ENCODE measurements at regions not wholly inside any gene's neighbourhood (a gene's known extent, or its start where the extent isn't known, plus 50 kb on each side); places are given as distances from the start of the nearest gene placed in this dataset.

- H3K36me3 ChIP-seq (ENCODE audit: control insufficient read depth in 1 of 2, insufficient read depth in 2 of 2, low read length in 2 of 2), result no peaks in the 10 kb centered on the region
- no peak overlapping the region for H3K4me3 ChIP-seq (ENCODE audit: low read depth in 1 of 2, low read length in 2 of 2)
- H3K27ac ChIP-seq (ENCODE audit: low read depth, low read length), result no peak overlapping the region
Measured at GRCh38 chr12:90170740-90171139, 462.1 kb upstream of the ATP2B1 start.

GRCh38 chr12:90167518-90168208 is 459.0 kb upstream of the ATP2B1 start:
- no peaks in the 10 kb centered on the region for H3K27me3 ChIP-seq (ENCODE audit: control insufficient read depth in 1 of 2, insufficient read depth in 2 of 2, low read length in 2 of 2)
- no peaks in the 10 kb centered on the region for H3K36me3 ChIP-seq (ENCODE audit: control insufficient read depth in 1 of 2, insufficient read depth in 2 of 2, low read length in 2 of 2)
- no peak overlapping the region for H3K9ac ChIP-seq (ENCODE audit: low read depth in 1 of 2, low read length in 2 of 2)
- no peaks in the 10 kb centered on the region for H3K4me1 ChIP-seq (ENCODE audit: control insufficient read depth in 1 of 2, insufficient read depth in 2 of 2, low read length in 2 of 2)
- no peaks in the 10 kb centered on the region for H3K9me3 ChIP-seq (ENCODE audit: control insufficient read depth in 1 of 2, low read length in 2 of 2)
- H3K27ac ChIP-seq (ENCODE audit: low read depth, low read length), result no peak overlapping the region
- H3K4me3 ChIP-seq (ENCODE audit: low read depth in 1 of 2, low read length in 2 of 2), result no peak overlapping the region

More at GRCh38 chr12:90170740-90171139, 462.1 kb upstream of the ATP2B1 start:
- Histone ChIP-seq H3K9ac (ENCODE audit: low read depth in 1 of 2, low read length in 2 of 2) (no peak overlapping the region), H3K4me1 (ENCODE audit: control insufficient read depth in 1 of 2, insufficient read depth in 2 of 2, low read length in 2 of 2) (no peaks in the 10 kb centered on the region), H3K9me3 (ENCODE audit: control insufficient read depth in 1 of 2, low read length in 2 of 2) (no peaks in the 10 kb centered on the region), H3K27me3 (ENCODE audit: control insufficient read depth in 1 of 2, insufficient read depth in 2 of 2, low read length in 2 of 2) (no peaks in the 10 kb centered on the region)

- H3K9ac ChIP-seq (ENCODE audit: low read depth in 1 of 2, low read length in 2 of 2), result no peak overlapping the region
- no peaks in the 10 kb centered on the region for H3K9me3 ChIP-seq (ENCODE audit: control insufficient read depth in 1 of 2, low read length in 2 of 2)
- H3K27ac ChIP-seq (ENCODE audit: low read depth, low read length), result no peak overlapping the region
- no peaks in the 10 kb centered on the region for H3K36me3 ChIP-seq (ENCODE audit: control insufficient read depth in 1 of 2, insufficient read depth in 2 of 2, low read length in 2 of 2)
- no peaks in the 10 kb centered on the region for H3K4me1 ChIP-seq (ENCODE audit: control insufficient read depth in 1 of 2, insufficient read depth in 2 of 2, low read length in 2 of 2)
- no peak overlapping the region for H3K4me3 ChIP-seq (ENCODE audit: low read depth in 1 of 2, low read length in 2 of 2)
- no peaks in the 10 kb centered on the region for H3K27me3 ChIP-seq (ENCODE audit: control insufficient read depth in 1 of 2, insufficient read depth in 2 of 2, low read length in 2 of 2)
Measured at GRCh38 chr12:90166671-90167070, 458.0 kb upstream of the ATP2B1 start.

GRCh38 chr12:90166012-90166411 is 457.4 kb upstream of the ATP2B1 start:
- Histone ChIP-seq H3K9ac (ENCODE audit: low read depth in 1 of 2, low read length in 2 of 2) (no peak overlapping the region), H3K27ac (ENCODE audit: low read depth, low read length) (no peak overlapping the region), H3K9me3 (ENCODE audit: control insufficient read depth in 1 of 2, low read length in 2 of 2) (no peaks in the 10 kb centered on the region), H3K36me3 (ENCODE audit: control insufficient read depth in 1 of 2, insufficient read depth in 2 of 2, low read length in 2 of 2) (no peaks in the 10 kb centered on the region), H3K27me3 (ENCODE audit: control insufficient read depth in 1 of 2, insufficient read depth in 2 of 2, low read length in 2 of 2) (no peaks in the 10 kb centered on the region), H3K4me1 (ENCODE audit: control insufficient read depth in 1 of 2, insufficient read depth in 2 of 2, low read length in 2 of 2) (no peaks in the 10 kb centered on the region), H3K4me3 (ENCODE audit: low read depth in 1 of 2, low read length in 2 of 2) (no peak overlapping the region)

GRCh38 chr12:90163975-90164374 is 455.3 kb upstream of the ATP2B1 start:
- H3K4me3 ChIP-seq (ENCODE audit: low read depth in 1 of 2, low read length in 2 of 2), result no peak overlapping the region
- no peaks in the 10 kb centered on the region for H3K27me3 ChIP-seq (ENCODE audit: control insufficient read depth in 1 of 2, insufficient read depth in 2 of 2, low read length in 2 of 2)
- H3K36me3 ChIP-seq (ENCODE audit: control insufficient read depth in 1 of 2, insufficient read depth in 2 of 2, low read length in 2 of 2), result no peaks in the 10 kb centered on the region
- no peaks in the 10 kb centered on the region for H3K4me1 ChIP-seq (ENCODE audit: control insufficient read depth in 1 of 2, insufficient read depth in 2 of 2, low read length in 2 of 2)
- no peaks in the 10 kb centered on the region for H3K9me3 ChIP-seq (ENCODE audit: control insufficient read depth in 1 of 2, low read length in 2 of 2)
- no peak overlapping the region for H3K9ac ChIP-seq (ENCODE audit: low read depth in 1 of 2, low read length in 2 of 2)
- H3K27ac ChIP-seq (ENCODE audit: low read depth, low read length), result no peak overlapping the region

GRCh38 chr12:90153827-90154226 is 445.2 kb upstream of the ATP2B1 start:
- no peak overlapping the region for H3K4me3 ChIP-seq (ENCODE audit: low read depth in 1 of 2, low read length in 2 of 2)
- H3K4me1 ChIP-seq (ENCODE audit: control insufficient read depth in 1 of 2, insufficient read depth in 2 of 2, low read length in 2 of 2), result peaks cover 0 to 4% of the 10 kb centered on the region in 2 donors
- H3K27me3 ChIP-seq (ENCODE audit: control insufficient read depth in 1 of 2, insufficient read depth in 2 of 2, low read length in 2 of 2), result no peaks in the 10 kb centered on the region
- H3K36me3 ChIP-seq (ENCODE audit: control insufficient read depth in 1 of 2, insufficient read depth in 2 of 2, low read length in 2 of 2), result no peaks in the 10 kb centered on the region
- no peak overlapping the region for H3K9ac ChIP-seq (ENCODE audit: low read depth in 1 of 2, low read length in 2 of 2)
- no peak overlapping the region for H3K27ac ChIP-seq (ENCODE audit: low read depth, low read length)
- no peaks in the 10 kb centered on the region for H3K9me3 ChIP-seq (ENCODE audit: control insufficient read depth in 1 of 2, low read length in 2 of 2)

GRCh38 chr12:90152897-90153624 is 444.4 kb upstream of the ATP2B1 start:
- no peaks in the 10 kb centered on the region for H3K27me3 ChIP-seq (ENCODE audit: control insufficient read depth in 1 of 2, insufficient read depth in 2 of 2, low read length in 2 of 2)
- H3K36me3 ChIP-seq (ENCODE audit: control insufficient read depth in 1 of 2, insufficient read depth in 2 of 2, low read length in 2 of 2), result no peaks in the 10 kb centered on the region

GRCh38 chr12:90151491-90152015 is 442.9 kb upstream of the ATP2B1 start:
- no peaks in the 10 kb centered on the region for H3K9me3 ChIP-seq (ENCODE audit: control insufficient read depth in 1 of 2, low read length in 2 of 2)
- peaks cover 0 to 4% of the 10 kb centered on the region in 2 donors for H3K4me1 ChIP-seq (ENCODE audit: control insufficient read depth in 1 of 2, insufficient read depth in 2 of 2, low read length in 2 of 2)
- H3K9ac ChIP-seq (ENCODE audit: low read depth in 1 of 2, low read length in 2 of 2), result no peak overlapping the region
- H3K36me3 ChIP-seq (ENCODE audit: control insufficient read depth in 1 of 2, insufficient read depth in 2 of 2, low read length in 2 of 2), result no peaks in the 10 kb centered on the region
- H3K27ac ChIP-seq (ENCODE audit: low read depth, low read length), result no peak overlapping the region
- H3K4me3 ChIP-seq (ENCODE audit: low read depth in 1 of 2, low read length in 2 of 2), result no peak overlapping the region
- no peaks in the 10 kb centered on the region for H3K27me3 ChIP-seq (ENCODE audit: control insufficient read depth in 1 of 2, insufficient read depth in 2 of 2, low read length in 2 of 2)

More at GRCh38 chr12:90152897-90153624, 444.4 kb upstream of the ATP2B1 start:
- Histone ChIP-seq H3K27ac (ENCODE audit: low read depth, low read length) (no peak overlapping the region), H3K4me1 (ENCODE audit: control insufficient read depth in 1 of 2, insufficient read depth in 2 of 2, low read length in 2 of 2) (peaks cover 0 to 4% of the 10 kb centered on the region in 2 donors), H3K9me3 (ENCODE audit: control insufficient read depth in 1 of 2, low read length in 2 of 2) (no peaks in the 10 kb centered on the region), H3K4me3 (ENCODE audit: low read depth in 1 of 2, low read length in 2 of 2) (no peak overlapping the region), H3K9ac (ENCODE audit: low read depth in 1 of 2, low read length in 2 of 2) (no peak overlapping the region)

- Histone ChIP-seq H3K36me3 (ENCODE audit: control insufficient read depth in 1 of 2, insufficient read depth in 2 of 2, low read length in 2 of 2) (no peaks in the 10 kb centered on the region), H3K27ac (ENCODE audit: low read depth, low read length) (no peak overlapping the region), H3K4me1 (ENCODE audit: control insufficient read depth in 1 of 2, insufficient read depth in 2 of 2, low read length in 2 of 2) (peaks cover 0 to 4% of the 10 kb centered on the region in 2 donors), H3K27me3 (ENCODE audit: control insufficient read depth in 1 of 2, insufficient read depth in 2 of 2, low read length in 2 of 2) (no peaks in the 10 kb centered on the region), H3K9ac (ENCODE audit: low read depth in 1 of 2, low read length in 2 of 2) (no peak overlapping the region), H3K9me3 (ENCODE audit: control insufficient read depth in 1 of 2, low read length in 2 of 2) (no peaks in the 10 kb centered on the region), H3K4me3 (ENCODE audit: low read depth in 1 of 2, low read length in 2 of 2) (no peak overlapping the region)
Measured at GRCh38 chr12:90149453-90149852, 440.8 kb upstream of the ATP2B1 start.

- H3K9me3 ChIP-seq (ENCODE audit: control insufficient read depth in 1 of 2, low read length in 2 of 2), result no peaks in the 10 kb centered on the region
- H3K4me1 ChIP-seq (ENCODE audit: control insufficient read depth in 1 of 2, insufficient read depth in 2 of 2, low read length in 2 of 2), result no peaks in the 10 kb centered on the region
- H3K27ac ChIP-seq (ENCODE audit: low read depth, low read length), result no peak overlapping the region
- H3K9ac ChIP-seq (ENCODE audit: low read depth in 1 of 2, low read length in 2 of 2), result no peak overlapping the region
- H3K36me3 ChIP-seq (ENCODE audit: control insufficient read depth in 1 of 2, insufficient read depth in 2 of 2, low read length in 2 of 2), result no peaks in the 10 kb centered on the region
- no peaks in the 10 kb centered on the region for H3K27me3 ChIP-seq (ENCODE audit: control insufficient read depth in 1 of 2, insufficient read depth in 2 of 2, low read length in 2 of 2)
- H3K4me3 ChIP-seq (ENCODE audit: low read depth in 1 of 2, low read length in 2 of 2), result no peak overlapping the region
Measured at GRCh38 chr12:90129366-90130030, 420.9 kb upstream of the ATP2B1 start.

Measured in duodenal mucosa (tissue), 2 donors.